Activated B cell treated with CpG ODN at 0.5 μM for 24 hours (primary cell): ENCODE measurements at regions not wholly inside any gene's neighbourhood (a gene's known extent, or its start where the extent isn't known, plus 50 kb on each side); places are given as distances from the start of the nearest gene placed in this dataset.

ENCODE experiments used
- ATAC-seq: fragments of 200-7000 bp; cut with Tn5 transposase; one replicate; pipeline ENCODE4 v1.10.0; 2021; ENCODE audit warnings: low read depth, mild to moderate bottlenecking, moderate library complexity
- CTCF ChIA-PET: fragments of 350-600 bp; sonication (Branson Sonifier 250); formaldehyde crosslinking; loops from one replicate; lab custom pipeline; 2021; ENCODE audit warnings: antibody characterized with exemption; lab: Charles Lee
- POLR2A ChIA-PET: fragments of 350-600 bp; sonication (Branson Sonifier 250); formaldehyde crosslinking; loops from one replicate; lab custom pipeline; 2021; ENCODE audit warnings: antibody characterized with exemption; lab: Charles Lee
- DNase-seq: peaks from one replicate; pipeline ENCODE4 v3.0.0; 2022
- H3K27ac Mint-ChIP-seq: one replicate; pipeline ENCODE4 v1.8.0; 2020; ENCODE audit warnings: mixed read lengths
- H3K27me3 Mint-ChIP-seq: one replicate; pipeline ENCODE4 v1.8.0; 2021; ENCODE audit warnings: mixed read lengths
- H3K36me3 Mint-ChIP-seq: one replicate; pipeline ENCODE4 v1.8.0; 2021; ENCODE audit warnings: low read depth, mixed read lengths
- H3K4me1 Mint-ChIP-seq: one replicate; pipeline ENCODE4 v1.8.0; 2021; ENCODE audit warnings: mixed read lengths
- H3K4me3 Mint-ChIP-seq: one replicate; pipeline ENCODE4 v1.8.0; 2020; ENCODE audit warnings: mild to moderate bottlenecking, mixed read lengths
- H3K9me3 Mint-ChIP-seq: one replicate; pipeline ENCODE4 v1.8.0; 2020; ENCODE audit warnings: mixed read lengths
- intact Hi-C: fragments of 100-400 bp; cut with micrococcal nuclease; formaldehyde crosslinking; loops from one replicate; pipeline ENCODE4 v1.15.1; 2024
- TF ChIP-seq, protein P1 (sequence below): fragments of 200-600 bp; IDR thresholded peaks from one replicate; pipeline ENCODE4 v1.8.0; 2022; ENCODE audit warnings: antibody characterized with exemption, mild to moderate bottlenecking

DNA sequence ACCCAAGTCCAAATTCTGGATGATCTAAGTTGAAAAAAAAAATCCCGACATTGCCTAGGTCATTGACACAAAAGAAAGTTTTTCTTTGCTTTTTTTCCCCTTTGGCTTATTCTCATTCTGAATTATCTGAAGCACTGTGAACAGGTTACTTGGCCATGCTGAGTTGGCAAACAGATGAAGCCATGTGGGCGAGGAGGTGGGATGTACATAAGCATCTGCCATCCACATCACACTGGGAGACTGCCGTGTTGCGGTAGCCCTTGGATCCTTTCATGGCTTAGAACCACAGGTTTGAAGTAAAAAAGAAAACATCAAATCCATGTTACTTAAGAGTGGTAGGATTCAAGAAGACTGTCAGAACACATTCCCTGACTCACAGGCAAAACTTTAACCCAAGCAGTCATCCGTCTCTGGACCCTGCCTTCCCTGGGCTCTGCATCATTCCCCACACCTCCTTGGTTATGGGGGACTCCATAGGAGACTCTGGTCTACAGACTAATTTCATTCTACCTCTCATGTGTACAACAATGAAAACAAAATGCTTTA, 242.5 kb upstream of the SERP2 start:
- Mint-ChIP-seq H3K36me3 (no peaks in the 10 kb centered on the region), H3K9me3 (no peaks in the 10 kb centered on the region), H3K4me3 (no peak overlapping the region), H3K27ac (no peak overlapping the region), H3K27me3 (peaks cover 11% of the 10 kb centered on the region), H3K4me1 (no peaks in the 10 kb centered on the region)
- POLR2A ChIA-PET: no interaction called here
- DNase-seq (no peak), ATAC-seq (no peak)
- CTCF ChIA-PET: no interaction called here
- TF ChIP-seq, protein P1, sequence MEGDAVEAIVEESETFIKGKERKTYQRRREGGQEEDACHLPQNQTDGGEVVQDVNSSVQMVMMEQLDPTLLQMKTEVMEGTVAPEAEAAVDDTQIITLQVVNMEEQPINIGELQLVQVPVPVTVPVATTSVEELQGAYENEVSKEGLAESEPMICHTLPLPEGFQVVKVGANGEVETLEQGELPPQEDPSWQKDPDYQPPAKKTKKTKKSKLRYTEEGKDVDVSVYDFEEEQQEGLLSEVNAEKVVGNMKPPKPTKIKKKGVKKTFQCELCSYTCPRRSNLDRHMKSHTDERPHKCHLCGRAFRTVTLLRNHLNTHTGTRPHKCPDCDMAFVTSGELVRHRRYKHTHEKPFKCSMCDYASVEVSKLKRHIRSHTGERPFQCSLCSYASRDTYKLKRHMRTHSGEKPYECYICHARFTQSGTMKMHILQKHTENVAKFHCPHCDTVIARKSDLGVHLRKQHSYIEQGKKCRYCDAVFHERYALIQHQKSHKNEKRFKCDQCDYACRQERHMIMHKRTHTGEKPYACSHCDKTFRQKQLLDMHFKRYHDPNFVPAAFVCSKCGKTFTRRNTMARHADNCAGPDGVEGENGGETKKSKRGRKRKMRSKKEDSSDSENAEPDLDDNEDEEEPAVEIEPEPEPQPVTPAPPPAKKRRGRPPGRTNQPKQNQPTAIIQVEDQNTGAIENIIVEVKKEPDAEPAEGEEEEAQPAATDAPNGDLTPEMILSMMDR: no peak
- intact Hi-C loops: no loop called here

DNA sequence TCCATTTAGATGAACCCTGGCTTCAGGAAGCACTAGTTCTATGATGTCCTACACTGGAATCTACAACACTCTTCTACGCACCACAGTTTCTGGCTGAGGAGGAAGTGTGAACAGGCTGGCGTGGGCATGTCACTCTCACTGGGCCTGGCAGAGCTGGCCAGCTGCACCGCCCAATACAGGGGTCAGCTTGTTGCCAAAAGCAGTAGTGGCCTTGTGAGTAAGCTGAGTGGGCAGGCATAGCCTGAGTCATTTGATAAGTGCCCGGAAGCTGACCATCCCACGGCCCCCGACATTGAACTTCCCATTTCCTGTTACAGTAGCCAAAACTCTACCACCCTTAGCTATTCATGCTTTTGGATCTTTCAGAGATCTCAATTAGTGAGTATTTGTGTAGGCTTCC, 240.9 kb upstream of the SERP2 start:
- TF ChIP-seq, protein P1: no peak
- no peak overlapping the region for H3K4me3 Mint-ChIP-seq
- ATAC-seq (no peak), DNase-seq (no peak)
- H3K4me1 Mint-ChIP-seq: no peaks in the 10 kb centered on the region
- H3K36me3 Mint-ChIP-seq: no peaks in the 10 kb centered on the region
- peaks cover 14% of the 10 kb centered on the region for H3K27me3 Mint-ChIP-seq
- intact Hi-C loops: no loop called here
- H3K9me3 Mint-ChIP-seq: no peaks in the 10 kb centered on the region
- no peak overlapping the region for H3K27ac Mint-ChIP-seq
- ChIA-PET CTCF (no interaction called here), POLR2A (no interaction called here)

DNA sequence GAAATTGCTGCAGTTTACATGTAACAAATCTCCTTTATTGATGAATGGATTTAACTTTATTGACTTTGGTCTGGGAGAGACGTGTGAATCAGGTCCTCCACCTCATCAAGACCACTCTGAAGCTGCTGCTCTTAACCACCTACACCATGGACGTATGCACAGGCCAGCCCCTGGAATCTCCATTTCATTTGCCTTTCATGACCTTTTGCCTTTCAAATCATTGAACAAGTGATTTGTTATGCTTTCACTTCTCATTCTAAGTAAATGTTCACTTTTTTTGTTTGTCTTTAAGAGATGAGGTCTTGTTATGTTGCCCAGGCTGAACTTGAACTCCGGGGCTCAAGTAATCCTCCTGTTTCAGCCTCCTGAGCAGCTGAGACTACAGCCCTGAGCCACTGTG, 240.0 kb upstream of the SERP2 start:
- H3K4me3 Mint-ChIP-seq: no peak overlapping the region
- POLR2A ChIA-PET: no interaction called here
- no peaks in the 10 kb centered on the region for H3K9me3 Mint-ChIP-seq
- no peak for DNase-seq
- no peaks in the 10 kb centered on the region for H3K4me1 Mint-ChIP-seq
- intact Hi-C loops: no loop called here
- H3K27ac Mint-ChIP-seq: no peak overlapping the region
- TF ChIP-seq, protein P1: no peak
- ATAC-seq: no peak
- peaks cover 11% of the 10 kb centered on the region for H3K27me3 Mint-ChIP-seq
- H3K36me3 Mint-ChIP-seq: no peaks in the 10 kb centered on the region
- CTCF ChIA-PET: no interaction called here

DNA sequence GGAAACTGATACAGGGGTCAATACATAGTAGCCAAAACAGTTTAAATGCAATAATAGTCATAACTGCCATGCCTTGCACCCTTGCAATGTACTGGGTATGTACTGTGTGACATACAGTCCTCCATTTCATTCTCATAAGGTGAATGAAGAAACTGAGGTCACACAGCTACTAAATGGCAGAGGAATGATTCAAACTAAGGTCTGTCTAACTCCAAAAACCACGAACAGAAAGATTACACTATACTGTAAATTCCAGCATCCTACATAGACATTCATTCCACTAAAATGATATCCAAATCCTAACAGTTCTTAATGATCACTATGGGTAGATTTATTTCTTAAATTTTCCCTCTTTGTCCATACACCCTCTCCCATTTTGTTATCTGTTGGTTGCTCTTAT, 238.1 kb upstream of the SERP2 start:
- Mint-ChIP-seq H3K27me3 (peaks cover 10% of the 10 kb centered on the region), H3K27ac (no peak overlapping the region), H3K36me3 (no peaks in the 10 kb centered on the region), H3K4me3 (no peak overlapping the region), H3K9me3 (no peaks in the 10 kb centered on the region), H3K4me1 (no peaks in the 10 kb centered on the region)
- DNase-seq (no peak), ATAC-seq (no peak)
- intact Hi-C loops: no loop called here
- TF ChIP-seq, protein P1: no peak
- ChIA-PET CTCF (no interaction called here), POLR2A (no interaction called here)

DNA sequence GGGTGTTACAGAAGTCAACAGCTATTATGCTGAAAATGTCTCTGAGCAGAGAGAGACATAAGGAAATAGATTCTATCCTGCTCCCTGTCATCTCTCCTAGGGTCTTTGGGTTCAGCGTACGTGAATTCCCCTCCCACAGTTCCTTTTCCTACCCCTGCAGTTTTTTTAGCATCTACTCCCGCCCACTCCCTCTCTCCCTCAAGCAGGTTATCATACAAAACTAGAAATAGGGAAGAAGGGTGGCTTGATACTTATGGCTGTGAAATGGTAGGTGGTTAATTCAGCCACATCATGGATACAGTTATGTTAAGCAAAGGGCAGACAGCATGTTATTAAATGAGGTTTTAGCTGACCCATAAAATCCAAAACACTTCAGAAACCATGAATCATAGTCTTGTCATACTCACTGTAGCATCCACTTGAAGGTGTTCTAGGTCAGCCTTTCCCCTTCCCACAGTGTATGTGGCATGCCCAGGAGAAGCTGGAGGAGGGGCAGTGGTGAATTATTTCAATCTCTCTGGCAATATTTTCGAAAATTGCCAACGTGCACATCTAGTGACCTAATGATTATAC, 236.8 kb upstream of the SERP2 start:
- H3K4me3 Mint-ChIP-seq: no peak overlapping the region
- no peaks in the 10 kb centered on the region for H3K9me3 Mint-ChIP-seq
- CTCF ChIA-PET: no interaction called here
- H3K36me3 Mint-ChIP-seq: no peaks in the 10 kb centered on the region
- intact Hi-C loops: no loop called here
- H3K27me3 Mint-ChIP-seq: peaks cover 6% of the 10 kb centered on the region
- ATAC-seq (no peak), DNase-seq (no peak)
- H3K27ac Mint-ChIP-seq: no peak overlapping the region
- TF ChIP-seq, protein P1: no peak
- POLR2A ChIA-PET: no interaction called here
- peaks cover 7% of the 10 kb centered on the region for H3K4me1 Mint-ChIP-seq
